Cardiac muscle cell (in vitro differentiated cells and primary cell): ENCODE measurements at regions not wholly inside any gene's neighbourhood (a gene's known extent, or its start where the extent isn't known, plus 50 kb on each side); places are given as distances from the start of the nearest gene placed in this dataset.

ENCODE experiments used
- DNase-seq, 2 donors: peaks; one replicate each; pipeline versions ENCODE4 v3.0.0 to v3.0.0-alpha.2; 2010 to 2017; ENCODE audit warnings: low read depth in 1 of 2, low spot score in 1 of 2
- H3K27ac ChIP-seq: fragments of 200-600 bp; sonication (generic); 2 replicates; pipeline ENCODE4 v1.5.1; 2016
- H3K27me3 ChIP-seq: fragments of 200-600 bp; sonication (generic); 2 replicates; pipeline ENCODE4 v1.6.0; 2016; ENCODE audit warnings: control low read depth
- H3K36me3 ChIP-seq: fragments of 200-600 bp; sonication (generic); 2 replicates; pipeline ENCODE4 v1.5.1; 2016; ENCODE audit warnings: control low read depth
- H3K4me1 ChIP-seq: fragments of 200-600 bp; sonication (generic); 2 replicates; pipeline ENCODE4 v1.8.1; 2017; ENCODE audit warnings: low read depth, mild to moderate bottlenecking, mixed run types
- H3K4me3 ChIP-seq: fragments of 200-600 bp; sonication (generic); 2 replicates; pipeline ENCODE4 v1.5.1; 2016; ENCODE audit warnings: mild to moderate bottlenecking
- H3K9me3 ChIP-seq: fragments of 200-600 bp; sonication (generic); 2 replicates; pipeline ENCODE4 v1.5.1; 2017; ENCODE audit warnings: low read depth, mild to moderate bottlenecking, control low read depth
- CTCF ChIP-seq: IDR thresholded peaks from 2 replicates; pipeline ENCODE4 v1.5.1; 2012; ENCODE audit warnings: low read depth, mild to moderate bottlenecking, low read length

- Histone ChIP-seq H3K27ac (no peak overlapping the region), H3K9me3 (no peaks in the 10 kb centered on the region), H3K27me3 (no peaks in the 10 kb centered on the region), H3K4me1 (no peaks in the 10 kb centered on the region), H3K4me3 (no peak overlapping the region), H3K36me3 (no peaks in the 10 kb centered on the region)
- TF ChIP-seq CTCF: no peak
- no peak for DNase-seq
Measured at GRCh38 chr3:107881509-107881908, 209.3 kb downstream of the CD47 start.

- no peaks in the 10 kb centered on the region for H3K27me3 ChIP-seq
- no peaks in the 10 kb centered on the region for H3K9me3 ChIP-seq
- TF ChIP-seq CTCF: no peak
- no peak for DNase-seq
- H3K27ac ChIP-seq: no peak overlapping the region
- H3K4me3 ChIP-seq: no peak overlapping the region
- no peaks in the 10 kb centered on the region for H3K36me3 ChIP-seq
- no peaks in the 10 kb centered on the region for H3K4me1 ChIP-seq
Measured at GRCh38 chr3:107880702-107881101, 210.1 kb downstream of the CD47 start.

GRCh38 chr3:107877936-107878335 is 212.9 kb downstream of the CD47 start:
- H3K4me1 ChIP-seq: no peaks in the 10 kb centered on the region
- H3K36me3 ChIP-seq: no peaks in the 10 kb centered on the region
- no peak for DNase-seq
- no peak for TF ChIP-seq CTCF
- no peak overlapping the region for H3K4me3 ChIP-seq
- no peak overlapping the region for H3K27ac ChIP-seq
- no peaks in the 10 kb centered on the region for H3K27me3 ChIP-seq
- no peaks in the 10 kb centered on the region for H3K9me3 ChIP-seq

- TF ChIP-seq CTCF: no peak
- DNase-seq: no peak
- H3K9me3 ChIP-seq: no peaks in the 10 kb centered on the region
- H3K27me3 ChIP-seq: no peaks in the 10 kb centered on the region
- H3K4me1 ChIP-seq: no peaks in the 10 kb centered on the region
- H3K4me3 ChIP-seq: no peak overlapping the region
- no peaks in the 10 kb centered on the region for H3K36me3 ChIP-seq
- no peak overlapping the region for H3K27ac ChIP-seq
Measured at GRCh38 chr3:107870943-107871638, 219.7 kb downstream of the CD47 start.

- TF ChIP-seq CTCF: no peak
Measured at GRCh38 chr3:107870096-107870495, 220.7 kb downstream of the CD47 start.

More at GRCh38 chr3:107870096-107870495, 220.7 kb downstream of the CD47 start:
- Histone ChIP-seq H3K4me3 (no peak overlapping the region), H3K36me3 (no peaks in the 10 kb centered on the region), H3K27ac (no peak overlapping the region), H3K27me3 (no peaks in the 10 kb centered on the region), H3K9me3 (no peaks in the 10 kb centered on the region), H3K4me1 (no peaks in the 10 kb centered on the region)
- DNase-seq: no peak
